ENCODE measurements at regions not wholly inside any gene's neighbourhood (a gene's known extent, or its start where the extent isn't known, plus 50 kb on each side); places are given as distances from the start of the nearest gene placed in this dataset.

- TF ChIP-seq, protein P1, sequence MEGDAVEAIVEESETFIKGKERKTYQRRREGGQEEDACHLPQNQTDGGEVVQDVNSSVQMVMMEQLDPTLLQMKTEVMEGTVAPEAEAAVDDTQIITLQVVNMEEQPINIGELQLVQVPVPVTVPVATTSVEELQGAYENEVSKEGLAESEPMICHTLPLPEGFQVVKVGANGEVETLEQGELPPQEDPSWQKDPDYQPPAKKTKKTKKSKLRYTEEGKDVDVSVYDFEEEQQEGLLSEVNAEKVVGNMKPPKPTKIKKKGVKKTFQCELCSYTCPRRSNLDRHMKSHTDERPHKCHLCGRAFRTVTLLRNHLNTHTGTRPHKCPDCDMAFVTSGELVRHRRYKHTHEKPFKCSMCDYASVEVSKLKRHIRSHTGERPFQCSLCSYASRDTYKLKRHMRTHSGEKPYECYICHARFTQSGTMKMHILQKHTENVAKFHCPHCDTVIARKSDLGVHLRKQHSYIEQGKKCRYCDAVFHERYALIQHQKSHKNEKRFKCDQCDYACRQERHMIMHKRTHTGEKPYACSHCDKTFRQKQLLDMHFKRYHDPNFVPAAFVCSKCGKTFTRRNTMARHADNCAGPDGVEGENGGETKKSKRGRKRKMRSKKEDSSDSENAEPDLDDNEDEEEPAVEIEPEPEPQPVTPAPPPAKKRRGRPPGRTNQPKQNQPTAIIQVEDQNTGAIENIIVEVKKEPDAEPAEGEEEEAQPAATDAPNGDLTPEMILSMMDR (IDR thresholded peaks at IDR 0.05; ENCODE audit: insufficient read depth, low read depth, low read length, missing control alignments) = no peak
- no peak overlapping the region for H3K4me3 ChIP-seq (ENCODE audit: low read depth, low read length)
- no peak for DNase-seq (ENCODE audit: low read depth)
Observed at GRCh38 chr5:51892680-51893079, 509.4 kb downstream of the ISL1 start.

DNA sequence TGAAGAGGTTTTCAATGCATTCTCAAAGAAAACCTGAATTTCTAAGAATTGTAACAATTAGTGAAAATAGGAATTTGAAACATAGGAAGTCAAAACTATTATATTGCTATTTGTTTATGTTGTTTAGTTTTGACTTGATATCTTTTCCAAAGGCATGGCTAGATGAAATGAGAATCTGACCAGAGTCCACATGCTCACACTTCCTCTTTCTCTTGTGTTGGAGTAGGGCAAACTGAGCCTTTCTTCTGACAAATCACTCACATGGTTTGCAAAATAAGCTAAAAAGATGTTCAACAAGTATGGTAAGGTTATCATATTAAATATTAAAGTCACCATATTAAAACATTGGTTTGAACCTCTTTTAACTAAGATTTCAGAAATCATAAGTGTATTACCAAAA lies 512.6 kb downstream of the ISL1 start:
- H3K4me3 ChIP-seq (ENCODE audit: low read depth, low read length) = no peak overlapping the region
- TF ChIP-seq, protein P1 (IDR thresholded peaks at IDR 0.05; ENCODE audit: insufficient read depth, low read depth, low read length, missing control alignments) = no peak
- DNase-seq (ENCODE audit: low read depth) = no peak

DNA sequence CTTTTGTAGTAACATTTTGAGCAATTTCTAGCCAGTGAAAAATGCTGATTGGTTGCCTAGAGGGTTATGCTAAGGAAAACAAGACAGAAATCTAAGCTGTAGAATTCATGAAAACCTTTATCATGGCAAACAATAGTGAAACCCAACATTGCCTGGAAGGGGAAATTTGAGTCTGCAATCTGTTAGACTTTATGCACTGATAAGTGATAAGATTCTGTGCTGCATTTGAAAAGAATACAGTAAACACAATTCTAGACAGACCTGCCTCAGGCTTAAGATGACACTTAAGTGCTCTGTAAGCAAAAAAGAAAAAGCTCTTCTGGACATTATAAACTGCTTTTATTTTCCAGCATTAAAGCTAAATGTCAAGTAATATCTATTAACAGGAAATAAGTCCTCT lies 519.3 kb downstream of the ISL1 start:
- no peak for DNase-seq (ENCODE audit: low read depth)
- TF ChIP-seq, protein P1 (IDR thresholded peaks at IDR 0.05; ENCODE audit: insufficient read depth, low read depth, low read length, missing control alignments) = no peak
- H3K4me3 ChIP-seq (ENCODE audit: low read depth, low read length) = no peak overlapping the region

GRCh38 chr5:51908215-51908614 lies 525.0 kb downstream of the ISL1 start:
- TF ChIP-seq, protein P1 (IDR thresholded peaks at IDR 0.05; ENCODE audit: insufficient read depth, low read depth, low read length, missing control alignments) = no peak
- DNase-seq (ENCODE audit: low read depth) = no peak
- no peak overlapping the region for H3K4me3 ChIP-seq (ENCODE audit: low read depth, low read length)

DNA sequence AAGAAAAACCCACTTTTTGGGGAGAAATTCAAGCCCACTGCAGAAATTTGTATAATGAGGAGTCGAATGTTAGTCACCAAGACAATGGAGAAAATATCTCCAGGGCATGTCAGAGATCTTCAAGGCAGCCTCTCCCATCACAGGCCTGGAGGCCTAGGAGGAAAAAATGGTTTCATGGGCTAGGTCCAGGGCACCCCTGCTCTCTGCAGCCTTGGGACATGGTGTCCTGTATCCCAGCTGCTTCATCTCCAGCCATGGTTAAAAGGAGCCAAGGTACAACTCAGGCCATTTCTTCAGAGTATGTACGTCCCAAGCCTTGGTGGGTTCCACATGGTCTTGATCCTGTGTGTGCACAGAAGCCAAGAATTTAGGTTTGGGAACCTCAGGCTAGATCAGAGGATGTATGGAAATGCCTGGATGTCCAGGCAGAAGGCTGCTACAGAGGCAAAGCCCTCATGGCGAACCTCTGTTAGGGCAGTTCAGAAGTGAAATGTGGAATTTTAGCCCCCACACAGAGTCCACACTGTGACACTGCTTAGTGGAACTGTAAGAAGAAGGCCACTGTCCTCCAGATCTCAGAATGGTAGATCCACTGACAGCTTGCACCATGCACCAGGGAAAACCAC lies 561.4 kb downstream of the ISL1 start:
- no peak overlapping the region for H3K4me3 ChIP-seq (ENCODE audit: low read depth, low read length)
- TF ChIP-seq, protein P1 (IDR thresholded peaks at IDR 0.05; ENCODE audit: insufficient read depth, low read depth, low read length, missing control alignments) = no peak
- no peak for DNase-seq (ENCODE audit: low read depth)

- no peak for DNase-seq (ENCODE audit: low read depth)
- H3K4me3 ChIP-seq (ENCODE audit: low read depth, low read length) = no peak overlapping the region
- TF ChIP-seq, protein P1 (IDR thresholded peaks at IDR 0.05; ENCODE audit: insufficient read depth, low read depth, low read length, missing control alignments) = no peak
Observed at GRCh38 chr5:51958473-51958872, 575.2 kb downstream of the ISL1 start.

DNA sequence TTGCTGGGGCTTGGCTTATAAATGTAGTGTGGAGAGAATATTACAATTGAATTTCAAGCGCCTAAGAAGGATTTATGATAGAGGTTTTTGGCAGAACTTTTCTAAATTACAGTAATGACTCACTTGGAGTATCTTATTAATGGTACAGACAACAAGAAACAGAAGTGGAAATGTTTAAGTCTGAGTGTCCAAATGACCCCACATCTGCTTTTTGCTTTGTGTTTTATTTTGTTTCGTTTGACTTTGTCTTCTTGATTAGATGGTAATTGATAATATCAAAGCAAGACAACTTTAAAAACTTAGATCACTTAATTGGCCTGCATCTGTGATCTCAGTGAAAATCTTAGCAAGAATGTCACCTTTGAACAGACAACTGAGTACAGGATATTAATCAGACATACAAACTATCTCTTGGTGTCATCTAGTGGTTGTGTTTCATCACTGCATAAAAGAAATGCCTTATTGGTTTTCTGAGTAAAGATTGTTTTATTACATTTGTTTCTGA lies 577.4 kb downstream of the ISL1 start:
- no peak overlapping the region for H3K4me3 ChIP-seq (ENCODE audit: low read depth, low read length)
- TF ChIP-seq, protein P1 (IDR thresholded peaks at IDR 0.05; ENCODE audit: insufficient read depth, low read depth, low read length, missing control alignments) = peak; percentile 33
- peak; percentile 1 for DNase-seq (ENCODE audit: low read depth)

Measured in GM12865 (cell line).